PC-9 (cell line): ENCODE measurements at regions not wholly inside any gene's neighbourhood (a gene's known extent, or its start where the extent isn't known, plus 50 kb on each side); places are given as distances from the start of the nearest gene placed in this dataset.

Experiments used
- CTCF ChIP-seq: fragments of 200-600 bp; sonication (generic); conservative IDR thresholded peaks from 2 replicates; pipeline ENCODE4 v1.6.1; 2017; ENCODE audit warnings: mixed run types, antibody characterized with exemption, mild to moderate bottlenecking, moderate library complexity
- EZH2 ChIP-seq: fragments of 200-600 bp; sonication (generic); IDR thresholded peaks from 2 replicates; pipeline ENCODE4 v1.8.0; 2017; ENCODE audit warnings: antibody characterized with exemption, low read depth

GRCh38 chr1:164983023-164983650 lies 373.4 kb downstream of the LMX1A start:
- TF ChIP-seq CTCF (no peak), EZH2 (no peak)
